H1 (cell line): ENCODE measurements at regions not wholly inside any gene's neighbourhood (a gene's known extent, or its start where the extent isn't known, plus 50 kb on each side); places are given as distances from the start of the nearest gene placed in this dataset.

Experiments
- CTCF ChIA-PET: fragments of 300-600 bp; sonication (Branson Sonifier 250); formaldehyde crosslinking; loops from one replicate; lab custom pipeline; 2021; ENCODE audit not compliant: partially characterized antibody; lab: Charles Lee
- POLR2A ChIA-PET: fragments of 300-600 bp; sonication (Branson Sonifier 250); formaldehyde crosslinking; loops from one replicate; lab custom pipeline; 2021; ENCODE audit warnings: inconsistent platforms; ENCODE audit not compliant: partially characterized antibody; lab: Charles Lee
- DNase-seq, 2 experiments: peaks; one replicate each; pipeline versions ENCODE4 v3.0.0 to v3.0.0-alpha.2; 2010 to 2022; ENCODE audit warnings: low spot score in 2 of 2, low read depth in 1 of 2, mixed read lengths in 1 of 2
- FAIRE-seq: peaks from 2 replicates; lab custom pipeline; 2011; peaks lifted over from hg19 to GRCh38; lab: Jason Lieb, UNC
- H2AFZ ChIP-seq: 2 replicates; pipeline ENCODE4 v1.8.1; 2012; ENCODE audit warnings: low read length, inconsistent platforms
- H2AK5ac ChIP-seq: 2 replicates; pipeline ENCODE4 v1.6.1; 2013; ENCODE audit warnings: low read depth, low read length
- H2BK120ac ChIP-seq: replicated peaks from 2 replicates; pipeline ENCODE3; 2013; ENCODE audit warnings: low read depth, low read length, inconsistent platforms
- H2BK12ac ChIP-seq: 2 replicates; pipeline ENCODE4 v1.6.1; 2013; ENCODE audit warnings: low read depth, low read length
- H2BK15ac ChIP-seq: 2 replicates; pipeline ENCODE4 v1.6.1; 2013; ENCODE audit warnings: low read length
- H2BK20ac ChIP-seq: 2 replicates; pipeline ENCODE4 v1.6.1; 2013; ENCODE audit warnings: low read length
- H2BK5ac ChIP-seq: 2 replicates; pipeline ENCODE4 v1.6.1; 2013; ENCODE audit warnings: low read depth, low read length
- H3K14ac ChIP-seq: 2 replicates; pipeline ENCODE4 v1.6.1; 2013; ENCODE audit warnings: inconsistent platforms; ENCODE audit not compliant: insufficient read length
- H3K18ac ChIP-seq: 2 replicates; pipeline ENCODE4 v1.6.1; 2013; ENCODE audit warnings: low read length; ENCODE audit errors: extremely low read depth
- H3K23ac ChIP-seq: 2 replicates; pipeline ENCODE4 v1.6.1; 2013; ENCODE audit warnings: inconsistent platforms; ENCODE audit not compliant: insufficient read length
- H3K23me2 ChIP-seq: 2 replicates; pipeline ENCODE4 v1.6.1; 2013; ENCODE audit warnings: low read depth, low read length
- H3K27ac ChIP-seq: 2 replicates; pipeline ENCODE4 v1.6.1; 2011; ENCODE audit warnings: low read depth, low read length, inconsistent platforms
- H3K27me3 ChIP-seq, 4 experiments: replicated peaks in 1 of 4; 1 replicate in 1 of 4; 2 replicates in 3 of 4; pipeline versions ENCODE4 v1.6.1 to v1.8.1; 2011 to 2013; ENCODE audit warnings: low read length in 3 of 4, mild to moderate bottlenecking in 3 of 4, inconsistent platforms in 2 of 4, mixed read lengths in 2 of 4, moderate library complexity in 1 of 4; ENCODE audit not compliant: control insufficient read depth in 3 of 4, insufficient read depth in 3 of 4; ENCODE audit errors: extremely low read depth in 1 of 4
- H3K36me3 ChIP-seq, 4 experiments: 2 replicates each; pipeline versions ENCODE4 v1.6.1 to v1.8.1; 2011 to 2013; ENCODE audit warnings: mild to moderate bottlenecking in 4 of 4, low read length in 3 of 4, moderate library complexity in 2 of 4, control low read depth in 1 of 4, inconsistent platforms in 1 of 4; ENCODE audit not compliant: insufficient read depth in 4 of 4, control insufficient read depth in 2 of 4
- H3K4ac ChIP-seq: replicated peaks from 2 replicates; pipeline ENCODE3; 2013; ENCODE audit warnings: low read length, low read depth, mixed read lengths, inconsistent platforms; ENCODE audit not compliant: insufficient read length
- H3K4me1 ChIP-seq, 4 experiments: replicated peaks in 1 of 4; 1 replicate in 1 of 4; 2 replicates in 3 of 4; pipeline versions ENCODE4 v1.6.1 to v1.8.1; 2011 to 2013; ENCODE audit warnings: low read length in 3 of 4, inconsistent platforms in 2 of 4, mixed read lengths in 1 of 4; ENCODE audit not compliant: insufficient read depth in 4 of 4, control insufficient read depth in 3 of 4
- H3K4me2 ChIP-seq, 2 experiments: 2 replicates each; pipeline versions ENCODE4 v1.6.1 to v1.8.1; 2011 to 2013; ENCODE audit warnings: low read depth in 2 of 2, low read length in 2 of 2, control low read depth in 1 of 2, inconsistent platforms in 1 of 2, mild to moderate bottlenecking in 1 of 2; ENCODE audit not compliant: insufficient read depth in 1 of 2
- H3K4me3 ChIP-seq, 4 experiments: fragments of 200-600, 300-600 bp in 1 of 4; sonication (generic), shearing (Covaris generic), sonication (Bioruptor Twin) in 1 of 4; 2 replicates each; pipeline versions ENCODE4 v1.5.1 to v1.8.1; 2011 to 2016; ENCODE audit warnings: low read length in 4 of 4, low read depth in 3 of 4, control low read depth in 2 of 4, inconsistent platforms in 2 of 4, mild to moderate bottlenecking in 2 of 4, mixed read lengths in 1 of 4, moderate library complexity in 1 of 4; ENCODE audit not compliant: insufficient read depth in 2 of 4; ENCODE audit errors: extremely low read depth in 1 of 4
- H3K56ac ChIP-seq: replicated peaks from 2 replicates; pipeline ENCODE3; 2013; ENCODE audit warnings: low read depth, mild to moderate bottlenecking, mixed read lengths, low read length, inconsistent platforms; ENCODE audit not compliant: insufficient read length
- H3K79me1 ChIP-seq: 2 replicates; pipeline ENCODE4 v1.6.1; 2013; ENCODE audit warnings: low read depth, low read length, control low read depth
- H3K79me2 ChIP-seq, 2 experiments: 2 replicates each; pipeline versions ENCODE4 v1.6.1 to v1.8.1; 2012 to 2013; ENCODE audit warnings: low read length in 2 of 2, mild to moderate bottlenecking in 2 of 2, inconsistent platforms in 1 of 2; ENCODE audit not compliant: insufficient read depth in 2 of 2, control insufficient read depth in 1 of 2
- H3K9ac ChIP-seq, 4 experiments: replicated peaks in 1 of 4; 1 replicate in 1 of 4; 2 replicates in 3 of 4; pipeline versions ENCODE4 v1.6.1 to v1.8.1; 2011 to 2013; ENCODE audit warnings: low read depth in 3 of 4, low read length in 3 of 4, control low read depth in 2 of 4, mild to moderate bottlenecking in 2 of 4, moderate library complexity in 2 of 4, inconsistent platforms in 1 of 4; ENCODE audit errors: extremely low read depth in 1 of 4
- H3K9me3 ChIP-seq, 2 experiments: 2 replicates each; pipeline versions ENCODE4 v1.6.1 to v1.8.1; 2012 to 2013; ENCODE audit warnings: mild to moderate bottlenecking in 2 of 2, moderate library complexity in 2 of 2, control low read depth in 1 of 2, inconsistent platforms in 1 of 2, low read depth in 1 of 2, low read length in 1 of 2, mixed read lengths in 1 of 2; ENCODE audit not compliant: insufficient read depth in 2 of 2
- H4K20me1 ChIP-seq, 2 experiments: replicated peaks in 1 of 2; 2 replicates each; pipeline versions ENCODE3 to v1.8.1; 2011 to 2013; ENCODE audit warnings: inconsistent platforms in 2 of 2, low read length in 2 of 2, mild to moderate bottlenecking in 1 of 2; ENCODE audit not compliant: insufficient read depth in 2 of 2, control insufficient read depth in 1 of 2
- H4K5ac ChIP-seq: 2 replicates; pipeline ENCODE4 v1.6.1; 2013; ENCODE audit warnings: low read length, low read depth, mixed read lengths, inconsistent platforms; ENCODE audit not compliant: insufficient read length
- H4K8ac ChIP-seq: 2 replicates; pipeline ENCODE4 v1.8.0; 2013; ENCODE audit warnings: mild to moderate bottlenecking, moderate library complexity, low read length, inconsistent platforms; ENCODE audit not compliant: insufficient read depth; ENCODE audit errors: extremely low read depth
- H4K91ac ChIP-seq: replicated peaks from 2 replicates; pipeline ENCODE3; 2013; ENCODE audit warnings: low read length, mixed read lengths, inconsistent platforms; ENCODE audit not compliant: insufficient read length
- MAFK ChIP-seq: IDR thresholded peaks from 2 replicates; pipeline ENCODE4 v1.6.1; 2012; ENCODE audit warnings: low read depth, mild to moderate bottlenecking, improper control_type of control experiment, low read length
- TEAD4 ChIP-seq: IDR thresholded peaks from 2 replicates; pipeline ENCODE4 v1.6.1; 2012; ENCODE audit warnings: low read depth, low read length, inconsistent platforms, mixed read lengths
- WGBS, 2 experiments: shearing (Covaris generic) in 1 of 2; methylation state at CpG; one replicate each; pipeline versions ENCODE4 v1.1.6 to v1.1.7; 2013 to 2015; ENCODE audit warnings: low lambda C conversion rate in 2 of 2, mixed read lengths in 2 of 2, inconsistent platforms in 1 of 2, low coverage in 1 of 2, missing lambda C conversion rate in 1 of 2; ENCODE audit not compliant: insufficient replicate concordance in 2 of 2, insufficient coverage in 1 of 2, insufficient read length in 1 of 2; ENCODE audit errors: extremely low coverage in 1 of 2, missing lambda C conversion rate in 1 of 2; 5-methylcytosine and 5-hydroxymethylcytosine counted together

DNA sequence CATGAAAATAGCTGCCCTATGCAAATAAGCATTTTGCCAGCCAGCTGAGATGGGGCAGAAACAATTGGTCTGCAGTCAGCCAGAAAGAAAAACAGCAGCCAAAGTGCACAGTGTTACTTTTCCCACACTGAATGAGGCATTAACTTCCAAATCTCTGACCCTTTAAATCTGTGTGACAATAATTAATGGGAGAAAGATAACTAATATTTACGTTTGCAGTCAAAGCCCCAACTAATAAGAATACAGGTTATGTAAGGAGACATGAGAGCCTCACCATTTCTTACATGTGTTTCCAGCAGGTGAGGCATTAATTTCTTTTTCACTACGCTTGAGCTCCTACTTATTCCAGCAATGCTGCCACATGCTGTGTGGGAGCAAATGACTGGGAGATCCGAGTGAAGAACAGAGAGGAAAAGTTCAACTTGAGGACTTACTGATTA, 339.0 kb downstream of the SATB2 start:
- no peak overlapping the region for H3K14ac ChIP-seq
- H2BK5ac ChIP-seq: no peak overlapping the region

More for the DNA sequence above, 339.0 kb downstream of the SATB2 start:
- Histone ChIP-seq H4K8ac (no peak overlapping the region), H3K23me2 (no peaks in the 10 kb centered on the region; the same call in 1 of the 2 replicates), H4K5ac (no peak overlapping the region), H3K36me3 (no peaks in the 10 kb centered on the region), H3K4me3 (no peak overlapping the region), H2AFZ (no peak overlapping the region), H4K91ac (no peak overlapping the region), H3K9ac (no peak overlapping the region), H2AK5ac (no peak overlapping the region), H3K79me2 (no peaks in the 10 kb centered on the region), H2BK20ac (no peak overlapping the region), H3K79me1 (no peaks in the 10 kb centered on the region), H2BK120ac (no peak overlapping the region), H2BK12ac (no peak overlapping the region), H3K18ac (no peak overlapping the region), H3K4me1 (peaks cover 0 to 6% (median 1%) of the 10 kb centered on the region in 4 experiments; a peak in 2 of 7 replicates), H3K27ac (no peak overlapping the region), H3K23ac (no peak overlapping the region), H3K4me2 (no peak overlapping the region), H3K56ac (no peak overlapping the region), H3K27me3 (peaks cover 0 to 1% (median 0%) of the 10 kb centered on the region in 4 experiments; a peak in 1 of 7 replicates), H4K20me1 (no peaks in the 10 kb centered on the region), H3K9me3 (no peaks in the 10 kb centered on the region), H2BK15ac (no peak overlapping the region), H3K4ac (no peak overlapping the region)
- no peak for FAIRE-seq
- DNase-seq: no peak
- TF ChIP-seq TEAD4: 0 out of 2 replicates have a peak, but pooled peaks have one; percentile 46
- TF ChIP-seq MAFK: no peak
- POLR2A ChIA-PET: no interaction called here
- 79% methylated on average over 3 of the region's 3 CpGs; no CpG with 5 or more reads in 1 of the 2 experiments for whole genome bisulfite sequencing, 2 experiments
- CTCF ChIA-PET: no interaction called here
